ENCODE measurements at regions not wholly inside any gene's neighbourhood (a gene's known extent, or its start where the extent isn't known, plus 50 kb on each side); places are given as distances from the start of the nearest gene placed in this dataset.

GRCh38 chr15:47485419-47485818, 231.9 kb upstream of the SEMA6D start:
- no peak overlapping the region for H3K4me3 ChIP-seq (ENCODE audit: low read depth, low read length)
- TF ChIP-seq, protein P1, sequence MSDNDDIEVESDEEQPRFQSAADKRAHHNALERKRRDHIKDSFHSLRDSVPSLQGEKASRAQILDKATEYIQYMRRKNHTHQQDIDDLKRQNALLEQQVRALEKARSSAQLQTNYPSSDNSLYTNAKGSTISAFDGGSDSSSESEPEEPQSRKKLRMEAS (IDR thresholded peaks at IDR 0.05; ENCODE audit: low read depth, low read length): no peak
- no peak for TF ChIP-seq MYC (IDR thresholded peaks at IDR 0.05; ENCODE audit: low read depth, low read length)
- no peak for TF ChIP-seq CTCF (IDR thresholded peaks at IDR 0.05; ENCODE audit: low read depth, low read length)
- TF ChIP-seq POLR2A (IDR thresholded peaks at IDR 0.05; ENCODE audit: extremely low read depth, insufficient read length): no peak
- DNase-seq (ENCODE audit: low read depth): no peak

DNA sequence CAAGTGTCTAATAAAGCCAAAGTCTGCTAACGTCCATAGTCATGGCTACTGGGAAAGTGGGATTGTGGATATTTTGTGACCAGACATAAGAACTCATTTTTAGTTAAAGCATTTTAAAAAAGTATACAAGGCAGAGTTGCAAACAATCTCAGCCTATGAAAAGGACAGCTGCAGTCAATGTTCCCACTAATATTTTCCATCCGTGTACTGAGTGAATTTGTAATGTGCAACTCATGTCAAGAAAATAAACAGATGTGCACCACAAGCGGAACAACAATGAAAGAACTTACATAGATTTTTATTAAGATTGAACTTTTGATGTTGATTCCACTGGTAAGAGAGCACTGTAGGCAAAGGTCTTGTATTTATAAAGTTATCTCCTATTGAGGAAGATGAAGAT, 231.3 kb upstream of the SEMA6D start:
- no peak overlapping the region for H3K4me3 ChIP-seq (ENCODE audit: low read depth, low read length)
- no peak for TF ChIP-seq CTCF (IDR thresholded peaks at IDR 0.05; ENCODE audit: low read depth, low read length)
- no peak for TF ChIP-seq POLR2A (IDR thresholded peaks at IDR 0.05; ENCODE audit: extremely low read depth, insufficient read length)
- TF ChIP-seq, protein P1 (IDR thresholded peaks at IDR 0.05; ENCODE audit: low read depth, low read length): no peak
- no peak for TF ChIP-seq MYC (IDR thresholded peaks at IDR 0.05; ENCODE audit: low read depth, low read length)
- no peak for DNase-seq (ENCODE audit: low read depth)

GRCh38 chr15:47492195-47492594, 225.1 kb upstream of the SEMA6D start:
- TF ChIP-seq POLR2A (IDR thresholded peaks at IDR 0.05; ENCODE audit: extremely low read depth, insufficient read length): no peak
- DNase-seq (ENCODE audit: low read depth): no peak

DNA sequence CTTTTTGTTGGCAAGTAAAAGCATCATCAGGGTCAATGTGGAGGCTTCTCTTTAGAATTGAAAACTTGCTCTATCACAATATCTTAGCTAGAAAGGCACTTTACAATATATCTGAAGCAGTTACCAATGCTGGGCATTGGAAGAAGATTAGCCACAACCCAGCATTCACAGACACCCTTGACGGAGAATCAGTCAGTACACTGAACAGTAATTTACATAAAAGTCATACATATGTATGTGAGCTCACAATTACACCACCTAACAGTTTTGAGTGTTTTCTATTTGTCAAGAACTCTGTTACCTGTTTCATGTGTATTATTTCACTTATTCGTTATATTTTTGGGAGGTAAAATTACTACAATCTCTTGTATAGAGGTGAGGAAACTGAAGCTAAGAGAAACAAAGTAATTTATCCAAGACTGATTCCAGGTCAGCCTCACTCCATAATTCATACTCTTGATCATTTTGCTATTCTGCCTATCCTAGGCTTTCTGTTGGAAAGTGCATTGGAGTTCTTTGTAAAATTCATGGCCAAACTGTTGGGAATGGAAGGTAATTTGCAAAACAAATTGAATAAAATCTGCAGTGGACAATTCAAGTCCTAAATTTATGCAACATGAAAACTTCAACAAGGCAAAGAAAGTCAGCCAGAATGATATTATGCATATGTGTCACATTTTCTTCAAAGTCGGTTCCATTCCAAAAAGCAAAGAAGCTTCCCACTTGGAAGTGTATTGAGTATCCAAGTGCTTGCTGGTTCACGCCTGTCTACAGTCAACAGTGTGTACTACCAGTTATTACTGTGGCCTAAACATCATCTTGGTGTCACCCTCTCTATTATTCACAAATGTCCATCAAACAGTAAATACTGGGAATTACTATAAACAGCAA, 223.7 kb upstream of the SEMA6D start:
- TF ChIP-seq MYC (IDR thresholded peaks at IDR 0.05; ENCODE audit: low read depth, low read length) (no peak), CTCF (IDR thresholded peaks at IDR 0.05; ENCODE audit: low read depth, low read length) (no peak), POLR2A (IDR thresholded peaks at IDR 0.05; ENCODE audit: extremely low read depth, insufficient read length) (no peak)
- TF ChIP-seq, protein P1 (IDR thresholded peaks at IDR 0.05; ENCODE audit: low read depth, low read length): no peak
- DNase-seq (ENCODE audit: low read depth): no peak
- no peak overlapping the region for H3K4me3 ChIP-seq (ENCODE audit: low read depth, low read length)

More at GRCh38 chr15:47492195-47492594, 225.1 kb upstream of the SEMA6D start:
- H3K4me3 ChIP-seq (ENCODE audit: low read depth, low read length): no peak overlapping the region

- DNase-seq (ENCODE audit: low read depth): no peak
- TF ChIP-seq MYC (IDR thresholded peaks at IDR 0.05; ENCODE audit: low read depth, low read length) (no peak), CTCF (IDR thresholded peaks at IDR 0.05; ENCODE audit: low read depth, low read length) (no peak), POLR2A (IDR thresholded peaks at IDR 0.05; ENCODE audit: extremely low read depth, insufficient read length) (no peak)
- TF ChIP-seq, protein P1 (IDR thresholded peaks at IDR 0.05; ENCODE audit: low read depth, low read length): no peak
- H3K4me3 ChIP-seq (ENCODE audit: low read depth, low read length): no peak overlapping the region
These were observed 220.7 kb upstream of the SEMA6D start for GRCh38 chr15:47496343-47497185.

GRCh38 chr15:47500842-47501241, 216.5 kb upstream of the SEMA6D start:
- TF ChIP-seq MYC (IDR thresholded peaks at IDR 0.05; ENCODE audit: low read depth, low read length): no peak
- TF ChIP-seq POLR2A (IDR thresholded peaks at IDR 0.05; ENCODE audit: extremely low read depth, insufficient read length): no peak
- TF ChIP-seq, protein P1 (IDR thresholded peaks at IDR 0.05; ENCODE audit: low read depth, low read length): no peak
- no peak for TF ChIP-seq CTCF (IDR thresholded peaks at IDR 0.05; ENCODE audit: low read depth, low read length)
- H3K4me3 ChIP-seq (ENCODE audit: low read depth, low read length): no peak overlapping the region
- DNase-seq (ENCODE audit: low read depth): no peak
